Activated naive CD4-positive, alpha-beta T cell treated with anti-CD3 and anti-CD28 coated beads, Interleukin-2, amount 50 U/mL, for 72 hours (primary cell): ENCODE measurements at regions not wholly inside any gene's neighbourhood (a gene's known extent, or its start where the extent isn't known, plus 50 kb on each side); places are given as distances from the start of the nearest gene placed in this dataset.
"Not testable (repeated sequence)": the region's sequence is repeated elsewhere in the genome, so short reads cannot be mapped to it uniquely, and the experiment has no call there.

ENCODE experiments used
- ATAC-seq, 2 donors: fragments of 150-1000 bp; cut with Tn5 transposase; 2 replicates each; pipeline ENCODE4 v1.10.0; 2021; ENCODE audit warnings: mild to moderate bottlenecking in 2 of 2, moderate library complexity in 2 of 2
- DNase-seq, 2 donors: peaks; one replicate each; pipeline ENCODE4 v3.0.0; 2021 to 2022; ENCODE audit warnings: low spot score in 2 of 2
- H3K27ac Mint-ChIP-seq, 2 donors: one replicate each; pipeline ENCODE4 v1.8.0; 2022; ENCODE audit warnings: mild to moderate bottlenecking in 2 of 2, mixed read lengths in 2 of 2
- H3K36me3 Mint-ChIP-seq, 2 donors: one replicate each; pipeline ENCODE4 v1.8.0; 2022; ENCODE audit warnings: mixed read lengths in 2 of 2
- H3K9me3 Mint-ChIP-seq, 2 donors: one replicate each; pipeline ENCODE4 v1.8.0; 2022; ENCODE audit warnings: mixed read lengths in 2 of 2

DNA sequence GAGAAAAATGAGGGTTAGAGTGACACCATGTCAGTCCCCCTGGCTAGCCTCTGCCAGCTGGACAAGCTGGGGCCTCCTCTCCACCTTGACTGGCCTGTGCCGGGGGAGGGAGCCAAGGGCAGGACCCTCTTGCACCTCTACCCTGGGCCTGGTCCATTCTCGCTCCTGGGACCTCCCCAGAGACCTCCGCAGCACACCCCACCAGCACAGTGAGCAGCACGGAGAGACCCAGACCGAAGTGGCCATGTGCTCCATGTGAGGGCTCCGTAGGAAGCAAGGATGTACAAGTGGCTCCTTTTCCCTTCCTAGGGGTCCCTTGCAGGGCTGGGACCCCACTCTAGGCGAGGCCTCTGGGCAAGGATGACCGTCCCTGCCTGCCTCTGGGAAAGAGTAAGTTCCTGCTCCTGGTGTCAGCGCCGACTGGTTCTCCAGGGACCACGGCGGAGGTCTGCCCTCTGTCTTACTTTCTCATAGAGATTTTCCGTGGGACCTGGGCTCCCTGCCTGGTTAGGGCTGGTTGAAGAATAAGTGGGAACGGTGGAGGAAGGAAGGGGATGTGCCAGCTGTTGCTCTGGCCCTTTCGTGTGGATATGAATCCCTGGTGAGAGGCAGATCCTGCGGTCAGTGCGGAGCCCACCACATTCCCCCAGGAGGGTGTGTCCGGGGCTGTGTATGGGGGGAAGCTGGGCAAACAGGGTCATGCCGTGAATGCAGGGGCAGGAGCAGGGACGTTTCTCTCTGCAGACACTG, 124.2 kb downstream of the METRNL start:
- no peak overlapping the region for H3K27ac Mint-ChIP-seq
- ATAC-seq (no peak), DNase-seq (peak; percentile 1 to 44)
- no peaks in the 10 kb centered on the region for H3K36me3 Mint-ChIP-seq
- H3K9me3 Mint-ChIP-seq, result no peaks in the 10 kb centered on the region

- ATAC-seq, result no peak
- H3K27ac Mint-ChIP-seq, result no peak overlapping the region
- DNase-seq, result peak; percentile 1 to 42
- H3K9me3 Mint-ChIP-seq, result no peaks in the 10 kb centered on the region
- H3K36me3 Mint-ChIP-seq, result no peaks in the 10 kb centered on the region
Observed at GRCh38 chr17:83204230-83204725, 124.9 kb downstream of the METRNL start.

- DNase-seq, result peak; percentile 1 to 48
- H3K36me3 Mint-ChIP-seq, result not testable (repeated sequence)
Observed at GRCh38 chr17:83204736-83205386, 125.5 kb downstream of the METRNL start.

DNA sequence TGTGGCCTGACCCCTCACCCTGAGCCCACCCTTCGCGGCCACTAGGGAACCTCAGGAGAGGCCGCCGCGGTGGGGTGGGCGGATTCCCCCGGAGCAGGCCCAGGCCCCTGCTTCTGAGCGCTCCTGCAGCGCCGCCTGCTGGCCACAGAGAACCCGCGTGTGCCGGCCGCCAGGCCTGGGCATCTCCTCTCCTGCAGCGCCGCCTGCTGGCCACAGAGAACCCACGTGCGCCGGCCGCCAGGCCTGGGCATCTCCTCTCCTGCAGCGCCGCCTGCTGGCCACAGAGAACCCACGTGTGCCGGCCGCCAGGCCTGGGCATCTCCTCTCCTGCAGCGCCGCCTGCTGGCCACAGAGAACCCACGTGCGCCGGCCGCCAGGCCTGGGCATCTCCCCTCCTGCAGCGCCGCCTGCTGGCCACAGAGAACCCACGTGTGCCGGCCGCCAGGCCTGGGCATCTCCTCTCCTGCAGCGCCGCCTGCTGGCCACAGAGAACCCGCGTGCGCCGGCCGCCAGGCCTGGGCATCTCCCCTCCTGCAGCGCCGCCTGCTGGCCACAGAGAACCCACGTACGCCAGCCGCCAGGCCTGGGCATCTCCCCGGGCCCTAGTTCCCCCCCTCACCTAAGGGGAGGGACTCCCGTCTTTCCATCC, 126.1 kb downstream of the METRNL start:
- H3K27ac Mint-ChIP-seq, ATAC-seq, H3K9me3 Mint-ChIP-seq, H3K36me3 Mint-ChIP-seq: not testable (repeated sequence)
- peak; percentile 64 to 81 for DNase-seq

More at GRCh38 chr17:83204736-83205386, 125.5 kb downstream of the METRNL start:
- H3K9me3 Mint-ChIP-seq, H3K27ac Mint-ChIP-seq, ATAC-seq: not testable (repeated sequence)

- H3K36me3 Mint-ChIP-seq, DNase-seq, ATAC-seq, H3K27ac Mint-ChIP-seq, H3K9me3 Mint-ChIP-seq: not testable (repeated sequence)
Observed at GRCh38 chr17:83206036-83206394, 126.6 kb downstream of the METRNL start.

- DNase-seq, result peak in 1 of 2 donors; percentile 49
- not testable (repeated sequence) for H3K9me3 Mint-ChIP-seq, H3K27ac Mint-ChIP-seq, H3K36me3 Mint-ChIP-seq, ATAC-seq
Observed at GRCh38 chr17:83206819-83207588, 127.6 kb downstream of the METRNL start.

DNA sequence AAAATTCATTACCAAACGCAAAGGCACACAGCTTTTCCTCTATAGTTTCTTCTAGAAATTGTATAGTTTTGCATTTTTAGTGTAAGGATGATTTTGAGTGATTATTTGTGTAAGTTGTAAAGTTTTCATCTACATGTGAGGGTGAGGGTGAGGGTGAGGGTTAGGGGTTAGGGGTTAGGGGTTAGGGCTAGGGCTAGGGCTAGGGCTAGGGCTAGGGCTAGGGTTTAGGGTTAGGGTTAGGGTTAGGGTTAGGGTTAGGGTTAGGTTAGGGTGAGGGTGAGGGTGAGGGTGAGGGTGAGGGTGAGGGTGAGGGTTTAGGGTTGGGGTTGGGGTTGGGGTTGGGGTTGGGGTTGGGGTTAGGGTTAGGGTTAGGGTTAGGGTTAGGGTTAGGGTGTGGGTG, 167.6 kb downstream of the METRNL start:
- H3K36me3 Mint-ChIP-seq, H3K9me3 Mint-ChIP-seq, H3K27ac Mint-ChIP-seq: not testable (repeated sequence)
- DNase-seq, result peak; percentile 2 to 47
- ATAC-seq, result peak; percentile 52 to 86
